NOMO-1 treated with dmso at 0.1 percent for 144 hours (cell line): ENCODE measurements at regions not wholly inside any gene's neighbourhood (a gene's known extent, or its start where the extent isn't known, plus 50 kb on each side); places are given as distances from the start of the nearest gene placed in this dataset.

Experiments used
- DNase-seq: peaks from one replicate; lab custom pipeline; 2025; ENCODE audit not compliant: unreplicated experiment; lab: John Stamatoyannopoulos, UW

GRCh38 chr2:226017107-226017506, 617.6 kb downstream of the NYAP2 start:
- DNase-seq: no peak

GRCh38 chr2:226011716-226012450, 612.4 kb downstream of the NYAP2 start:
- DNase-seq: no peak

- peak; percentile 45 for DNase-seq
These were observed 602.9 kb downstream of the NYAP2 start for GRCh38 chr2:226002438-226002837.

- no peak for DNase-seq
These were observed 602.2 kb downstream of the NYAP2 start for GRCh38 chr2:226001716-226002115.

- no peak for DNase-seq
These were observed 600.2 kb downstream of the NYAP2 start for GRCh38 chr2:225999692-226000091.

DNA sequence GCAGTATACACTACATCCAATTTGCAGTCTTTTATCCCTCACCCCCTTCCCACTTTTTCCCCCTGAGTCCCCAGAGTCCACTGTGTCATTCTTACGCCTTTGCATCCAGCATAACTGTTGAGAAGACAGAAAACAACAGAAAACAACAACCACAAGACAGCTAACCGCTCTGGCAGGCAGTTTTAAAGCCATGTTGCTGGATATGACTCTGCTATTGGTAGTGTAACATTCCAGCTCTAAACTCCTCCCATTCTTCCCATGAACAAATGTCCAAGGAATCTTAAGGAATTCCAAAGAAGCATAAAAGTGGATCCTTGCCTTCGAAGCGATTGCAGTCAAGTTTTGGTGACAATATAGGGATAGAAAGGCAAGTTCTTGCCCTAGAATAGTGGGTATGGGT, 599.1 kb downstream of the NYAP2 start:
- no peak for DNase-seq

- no peak for DNase-seq
These were observed 598.6 kb downstream of the NYAP2 start for GRCh38 chr2:225998116-225998515.

- DNase-seq: no peak
These were observed 596.9 kb downstream of the NYAP2 start for GRCh38 chr2:225996462-225996828.

GRCh38 chr2:225995796-225996461, 596.4 kb downstream of the NYAP2 start:
- DNase-seq: no peak

GRCh38 chr2:225994748-225995405, 595.4 kb downstream of the NYAP2 start:
- no peak for DNase-seq

GRCh38 chr2:225993430-225993829, 593.9 kb downstream of the NYAP2 start:
- no peak for DNase-seq

DNA sequence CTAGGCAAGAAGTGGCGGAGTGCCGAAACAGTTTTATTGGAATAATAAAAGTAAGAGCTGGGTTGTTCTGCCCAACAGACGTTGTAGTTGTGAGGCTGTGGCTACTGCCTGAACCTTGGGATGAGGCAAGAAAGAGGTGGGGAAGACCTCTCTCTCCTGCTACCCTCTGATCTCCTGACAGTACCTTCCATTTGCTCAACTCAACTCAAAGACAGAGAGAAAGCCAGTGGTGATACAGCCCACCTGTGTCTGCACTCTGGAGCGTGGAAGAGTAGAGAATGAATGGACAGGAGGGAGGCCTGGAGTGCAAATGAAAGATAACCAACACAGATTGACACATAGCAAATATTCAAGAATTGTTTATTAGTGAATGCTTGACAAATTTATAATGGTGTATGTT, 590.3 kb downstream of the NYAP2 start:
- no peak for DNase-seq

GRCh38 chr2:225980372-225980771, 580.9 kb downstream of the NYAP2 start:
- DNase-seq: no peak

DNA sequence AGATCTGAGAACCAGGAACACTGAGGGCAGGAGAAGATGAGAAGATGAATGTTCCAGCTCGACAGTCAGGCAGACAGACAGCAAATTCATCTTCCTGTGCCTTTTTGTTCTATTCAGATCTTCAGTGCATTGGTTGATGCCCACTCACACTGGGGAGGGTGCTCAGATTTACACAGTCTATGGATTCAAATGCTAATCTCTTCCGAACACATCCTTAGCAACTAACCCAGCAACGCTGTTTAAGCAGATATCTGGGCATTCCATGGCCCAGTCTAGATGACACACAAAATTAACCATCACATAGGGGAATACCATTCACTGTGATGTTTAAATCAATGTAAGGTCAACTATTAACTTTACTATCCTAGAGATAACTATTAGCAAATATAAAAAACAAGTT, 571.9 kb downstream of the NYAP2 start:
- DNase-seq: no peak

- DNase-seq: no peak
These were observed 549.4 kb downstream of the NYAP2 start for GRCh38 chr2:225948903-225949302.

- DNase-seq: no peak
These were observed 539.5 kb downstream of the NYAP2 start for GRCh38 chr2:225938991-225939390.

GRCh38 chr2:225937625-225938187, 538.2 kb downstream of the NYAP2 start:
- DNase-seq: no peak

DNA sequence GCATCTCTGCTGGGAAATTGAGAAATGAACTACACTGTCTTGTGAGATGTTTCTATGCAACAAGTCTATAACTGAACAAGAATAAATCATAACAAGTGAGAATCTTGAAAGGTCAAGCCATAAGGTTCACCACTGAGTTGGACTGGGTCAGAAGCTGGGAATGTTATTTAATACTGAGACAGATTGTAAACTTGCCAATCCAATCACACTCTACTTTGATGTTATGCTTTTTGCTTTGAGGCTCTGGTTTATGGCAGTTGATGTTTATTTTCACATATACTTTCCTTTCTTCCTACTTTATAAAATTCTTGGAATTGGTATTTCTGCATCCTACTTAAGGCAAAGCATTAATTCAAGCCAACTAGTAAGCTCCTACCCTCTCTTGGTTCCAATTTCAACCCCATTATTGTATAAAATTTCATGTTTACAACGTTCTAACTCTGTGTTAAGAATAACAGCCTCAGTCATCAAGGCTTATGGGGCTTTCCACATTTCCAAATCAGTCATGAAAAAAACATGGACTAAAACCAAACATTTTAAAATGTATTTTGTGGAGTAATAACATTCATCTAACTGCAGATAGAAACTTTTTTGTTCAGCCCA, 533.4 kb downstream of the NYAP2 start:
- DNase-seq: no peak

- no peak for DNase-seq
These were observed 531.2 kb downstream of the NYAP2 start for GRCh38 chr2:225930687-225931086.

GRCh38 chr2:225920621-225921220, 521.2 kb downstream of the NYAP2 start:
- DNase-seq: no peak

GRCh38 chr2:225916692-225917091, 517.2 kb downstream of the NYAP2 start:
- no peak for DNase-seq
